Hypothalamus (tissue), 51 donors: ENCODE measurements at regions not wholly inside any gene's neighbourhood (a gene's known extent, or its start where the extent isn't known, plus 50 kb on each side); places are given as distances from the start of the nearest gene placed in this dataset.

Experiments
- DNase-seq, 51 donors: peaks; one replicate each; lab custom pipeline; 2025; lab: John Stamatoyannopoulos, UW

- DNase-seq: no peak
These were observed 150.6 kb upstream of the RAB12 start for GRCh38 chr18:8458546-8459215.

- DNase-seq: no peak
These were observed 148.5 kb upstream of the RAB12 start for GRCh38 chr18:8460748-8461147.

GRCh38 chr18:8461544-8461943 lies 147.7 kb upstream of the RAB12 start:
- DNase-seq: no peak

GRCh38 chr18:8462651-8463185 lies 146.5 kb upstream of the RAB12 start:
- DNase-seq: no peak

GRCh38 chr18:8463791-8464190 lies 145.4 kb upstream of the RAB12 start:
- no peak for DNase-seq

- DNase-seq: no peak
These were observed 141.0 kb upstream of the RAB12 start for GRCh38 chr18:8468191-8468590.

- peak in 2 of 51 donors; percentile 14 to 27 for DNase-seq
These were observed 140.3 kb upstream of the RAB12 start for GRCh38 chr18:8468921-8469335.

- peak in 2 of 51 donors; percentile 4 to 17 for DNase-seq
These were observed 139.6 kb upstream of the RAB12 start for GRCh38 chr18:8469544-8470130.

- DNase-seq: no peak
These were observed 137.9 kb upstream of the RAB12 start for GRCh38 chr18:8471372-8471771.

- no peak for DNase-seq
These were observed 134.6 kb upstream of the RAB12 start for GRCh38 chr18:8474661-8475060.

GRCh38 chr18:8477615-8478014 lies 131.6 kb upstream of the RAB12 start:
- DNase-seq: no peak

- DNase-seq: peak in 30 of 51 donors; percentile 3 to 61 (median 15)
These were observed 130.9 kb upstream of the RAB12 start for GRCh38 chr18:8478166-8478967.

- DNase-seq: no peak
These were observed 130.3 kb upstream of the RAB12 start for GRCh38 chr18:8478968-8479370.

GRCh38 chr18:8479789-8480188 lies 129.4 kb upstream of the RAB12 start:
- no peak for DNase-seq

GRCh38 chr18:8480506-8481328 lies 128.5 kb upstream of the RAB12 start:
- DNase-seq: peak in 34 of 51 donors; percentile 3 to 66 (median 30)

GRCh38 chr18:8484951-8485350 lies 124.3 kb upstream of the RAB12 start:
- no peak for DNase-seq

- no peak for DNase-seq
These were observed 119.5 kb upstream of the RAB12 start for GRCh38 chr18:8489761-8490160.

GRCh38 chr18:8491516-8491915 lies 117.7 kb upstream of the RAB12 start:
- DNase-seq: no peak

- no peak for DNase-seq
These were observed 116.1 kb upstream of the RAB12 start for GRCh38 chr18:8493141-8493540.

- DNase-seq: no peak
These were observed 113.1 kb upstream of the RAB12 start for GRCh38 chr18:8496186-8496585.

GRCh38 chr18:8498905-8499304 lies 110.3 kb upstream of the RAB12 start:
- no peak for DNase-seq
